HepG2 (cell line): ENCODE measurements at regions not wholly inside any gene's neighbourhood (a gene's known extent, or its start where the extent isn't known, plus 50 kb on each side); places are given as distances from the start of the nearest gene placed in this dataset.

Experiments
- ATAC-seq: fragments of 200-7000 bp; cut with Tn5 transposase; 3 replicates; pipeline ENCODE4 v1.9.1; 2020; ENCODE audit warnings: mild to moderate bottlenecking, moderate library complexity
- BruUV-seq: library from RNA; stranded (reverse); fragments of 400-500 nt; replicated peaks from 2 replicates; lab custom pipeline; 2021; lab: Mats Ljungman, UMichigan
- CTCF ChIA-PET: fragments of 300-600 bp; formaldehyde crosslinking; extraction: SDS; loops from one replicate; lab custom pipeline; 2021; ENCODE audit warnings: low total read pairs, inconsistent platforms, low intra/inter-chr PET ratio; lab: Yijun Ruan, JAX
- POLR2A ChIA-PET: fragments of 350-600 bp; sonication (Branson Sonifier 250); formaldehyde crosslinking; loops from one replicate; lab custom pipeline; 2020; ENCODE audit warnings: antibody characterized with exemption, inconsistent platforms; lab: Yijun Ruan, JAX
- DNase-seq: peaks from one replicate; pipeline ENCODE4 v3.0.0-alpha.2; 2015; ENCODE audit warnings: low spot score
- FAIRE-seq: peaks from 3 replicates; lab custom pipeline; 2011; peaks lifted over from hg19 to GRCh38; lab: Jason Lieb, UNC
- H2AFZ ChIP-seq: one replicate; pipeline ENCODE4 v1.6.1; 2011; ENCODE audit warnings: low read length, inconsistent platforms
- H3K27ac ChIP-seq: fragments of 300-600 bp; 3 replicates; pipeline ENCODE4 v1.8.0; 2011; ENCODE audit warnings: mixed run types, mild to moderate bottlenecking, mixed read lengths, low read length, inconsistent platforms; ENCODE audit not compliant: insufficient read depth; ENCODE audit errors: extremely low read length
- H3K27me3 ChIP-seq, 2 experiments: fragments of 200-600 bp in 1 of 2; 2 replicates in 1 of 2; 3 replicates in 1 of 2; pipeline versions ENCODE4 v1.6.0 to v1.8.0; 2011; ENCODE audit warnings: low read length in 2 of 2, mild to moderate bottlenecking in 2 of 2, moderate library complexity in 2 of 2, inconsistent platforms in 1 of 2; ENCODE audit not compliant: insufficient read depth in 2 of 2, control insufficient read depth in 1 of 2
- H3K36me3 ChIP-seq, 2 experiments: fragments of 200-600 bp in 1 of 2; replicated peaks in 1 of 2; 2 replicates in 1 of 2; 3 replicates in 1 of 2; pipeline versions ENCODE4 v1.5.1 to v1.8.0; 2011; ENCODE audit warnings: low read length in 2 of 2, inconsistent platforms in 1 of 2; ENCODE audit not compliant: insufficient read depth in 2 of 2, control insufficient read depth in 1 of 2
- H3K4me1 ChIP-seq: 2 replicates; pipeline ENCODE4 v1.5.1; 2012; ENCODE audit warnings: low read length, inconsistent platforms; ENCODE audit not compliant: insufficient read depth
- H3K4me2 ChIP-seq: 2 replicates; pipeline ENCODE4 v1.6.0; 2011; ENCODE audit warnings: low read depth, low read length, inconsistent platforms
- H3K4me3 ChIP-seq, 3 experiments: fragments of 200-600 bp in 1 of 3; sonication (generic), shearing (Covaris generic) in 1 of 3; replicated peaks in 1 of 3; 2 replicates each; pipeline ENCODE4 v1.5.1; 2011 to 2016; ENCODE audit warnings: low read length in 3 of 3, inconsistent platforms in 2 of 3, low read depth in 2 of 3, mild to moderate bottlenecking in 2 of 3, control low read depth in 1 of 3, mixed read lengths in 1 of 3; ENCODE audit not compliant: insufficient read depth in 1 of 3
- H3K79me2 ChIP-seq: one replicate; pipeline ENCODE4 v1.6.1; 2011; ENCODE audit warnings: low read length, inconsistent platforms; ENCODE audit not compliant: insufficient read depth
- H3K9ac ChIP-seq: 2 replicates; pipeline ENCODE4 v1.6.0; 2011; ENCODE audit warnings: mild to moderate bottlenecking, low read depth, low read length, inconsistent platforms; ENCODE audit not compliant: insufficient read depth
- H3K9me3 ChIP-seq: 2 replicates; pipeline ENCODE4 v1.5.1; 2012; ENCODE audit warnings: mild to moderate bottlenecking, low read length
- H4K20me1 ChIP-seq: 2 replicates; pipeline ENCODE4 v1.6.0; 2011; ENCODE audit warnings: inconsistent platforms, mild to moderate bottlenecking, low read length, moderate library complexity; ENCODE audit not compliant: insufficient read depth
- CHD2 ChIP-seq: IDR thresholded peaks from 2 replicates; pipeline ENCODE4 v1.6.1; 2011; ENCODE audit warnings: low read depth, low read length, improper control_type of control experiment
- E2F2 ChIP-seq: sonication (generic); formaldehyde crosslinking; IDR thresholded peaks from 2 replicates; pipeline ENCODE4 v1.4.0; 2020; ENCODE audit warnings: missing genetic modification reagents, borderline replicate concordance
- FOXP4 ChIP-seq: sonication (generic); formaldehyde crosslinking; IDR thresholded peaks from 2 replicates; pipeline ENCODE4 v1.4.0; 2020; ENCODE audit warnings: missing genetic modification reagents
- HNF4A ChIP-seq: sonication (generic); formaldehyde crosslinking; IDR thresholded peaks from 2 replicates; pipeline ENCODE4 v1.4.0; 2020; ENCODE audit warnings: missing genetic modification reagents
- JDP2 ChIP-seq: sonication (generic); formaldehyde crosslinking; IDR thresholded peaks from 2 replicates; pipeline ENCODE4 v1.8.1; 2022; ENCODE audit warnings: missing genetic modification reagents, borderline replicate concordance
- SAP130 ChIP-seq: IDR thresholded peaks from 2 replicates; pipeline ENCODE4 v1.6.1; 2016; ENCODE audit warnings: low read depth
- THRA ChIP-seq: sonication (generic); formaldehyde crosslinking; IDR thresholded peaks from 2 replicates; pipeline ENCODE4 v1.4.0; 2020; ENCODE audit warnings: missing genetic modification reagents, borderline replicate concordance
- TRIM22 ChIP-seq: fragments of 450-650 bp; IDR thresholded peaks from 2 replicates; pipeline ENCODE4 v1.6.1; 2017
- ZNF329 ChIP-seq: sonication (generic); formaldehyde crosslinking; IDR thresholded peaks from 2 replicates; pipeline ENCODE4 v1.9.0; 2021; ENCODE audit warnings: low read depth, mild to moderate bottlenecking, missing genetic modification reagents
- ZNF367 ChIP-seq: sonication (generic); formaldehyde crosslinking; IDR thresholded peaks from 2 replicates; pipeline ENCODE4 v1.4.0; 2020; ENCODE audit warnings: missing genetic modification reagents, borderline replicate concordance
- ZNF644 ChIP-seq: IDR thresholded peaks from 2 replicates; pipeline ENCODE4 v1.6.1; 2016; ENCODE audit warnings: low read depth
- ZNF790 ChIP-seq: sonication (generic); formaldehyde crosslinking; IDR thresholded peaks from 2 replicates; pipeline ENCODE4 v1.8.0; 2022; ENCODE audit warnings: missing genetic modification reagents, mild to moderate bottlenecking, borderline replicate concordance
- WGBS: methylation state at CpG from one replicate; pipeline ENCODE4 v1.1.6; 2017; ENCODE audit warnings: low lambda C conversion rate; 5-methylcytosine and 5-hydroxymethylcytosine counted together
- in situ Hi-C: cut with HindIII; loops from 2 replicates; pipeline ENCODE4 v1.10.0; 2017; ENCODE audit warnings: low pct_unique_long_range_greater_than_20kb; ENCODE audit not compliant: extremely low pct_ligation_motif_present
- intact Hi-C: fragments of 100-400 bp; cut with micrococcal nuclease; formaldehyde crosslinking; loops from one replicate; pipeline ENCODE4 v1.10.0; 2022; ENCODE audit not compliant: unreplicated experiment
- TF ChIP-seq, protein P1 (sequence below): IDR thresholded peaks from 2 replicates; pipeline ENCODE4 v1.6.1; 2016; ENCODE audit warnings: low read depth, control low read depth
- TF ChIP-seq, protein P2 (sequence below): sonication (generic); formaldehyde crosslinking; IDR thresholded peaks from 2 replicates; pipeline ENCODE4 v1.8.0; 2022; ENCODE audit warnings: missing genetic modification reagents, low read depth, mild to moderate bottlenecking, borderline replicate concordance

GRCh38 chr12:104895415-104895814 is 62.7 kb downstream of the SLC41A2 start:
- H3K9me3 ChIP-seq = no peaks in the 10 kb centered on the region
- peaks cover 20% of the 10 kb centered on the region for H3K4me1 ChIP-seq
- no peaks in the 10 kb centered on the region for H3K79me2 ChIP-seq
- no peaks in the 10 kb centered on the region for H3K27me3 ChIP-seq
- FAIRE-seq (no peak), ATAC-seq (no peak), DNase-seq (no peak)
- WGBS = 71% methylated on average over 2 of the region's 2 CpGs
- in situ Hi-C loops (no loop called here), intact Hi-C loops (loop anchor here (5.0 to 10.0 kb wide), 2 partner anchors 62 to 831 kb away; partner anchors contain the start of genes HCFC2 and SLC41A2)
- H4K20me1 ChIP-seq = no peaks in the 10 kb centered on the region
- H3K36me3 ChIP-seq = no peaks in the 10 kb centered on the region
- BruUV-seq = no TSS peak
- no peak overlapping the region for H3K4me2 ChIP-seq
- no peak overlapping the region for H3K4me3 ChIP-seq
- POLR2A ChIA-PET = no interaction called here
- no peak overlapping the region for H3K9ac ChIP-seq
- CTCF ChIA-PET = no interaction called here
- H3K27ac ChIP-seq = no peak overlapping the region
- no peak overlapping the region for H2AFZ ChIP-seq
- TF ChIP-seq HNF4A (CRISPR knock-in tag) (no peak), ZNF790 (CRISPR knock-in tag) (no peak), ZNF367 (CRISPR knock-in tag) (no peak), ZNF329 (CRISPR knock-in tag) (no peak), ZNF644 (CRISPR knock-in tag) (no peak), THRA (CRISPR knock-in tag) (no peak), SAP130 (CRISPR knock-in tag) (no peak), CHD2 (no peak), E2F2 (CRISPR knock-in tag) (no peak), TRIM22 (no peak), FOXP4 (CRISPR knock-in tag) (no peak), JDP2 (no peak)
- TF ChIP-seq, protein P1, sequence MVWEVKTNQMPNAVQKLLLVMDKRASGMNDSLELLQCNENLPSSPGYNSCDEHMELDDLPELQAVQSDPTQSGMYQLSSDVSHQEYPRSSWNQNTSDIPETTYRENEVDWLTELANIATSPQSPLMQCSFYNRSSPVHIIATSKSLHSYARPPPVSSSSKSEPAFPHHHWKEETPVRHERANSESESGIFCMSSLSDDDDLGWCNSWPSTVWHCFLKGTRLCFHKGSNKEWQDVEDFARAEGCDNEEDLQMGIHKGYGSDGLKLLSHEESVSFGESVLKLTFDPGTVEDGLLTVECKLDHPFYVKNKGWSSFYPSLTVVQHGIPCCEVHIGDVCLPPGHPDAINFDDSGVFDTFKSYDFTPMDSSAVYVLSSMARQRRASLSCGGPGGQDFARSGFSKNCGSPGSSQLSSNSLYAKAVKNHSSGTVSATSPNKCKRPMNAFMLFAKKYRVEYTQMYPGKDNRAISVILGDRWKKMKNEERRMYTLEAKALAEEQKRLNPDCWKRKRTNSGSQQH = no peak
- TF ChIP-seq, protein P2, sequence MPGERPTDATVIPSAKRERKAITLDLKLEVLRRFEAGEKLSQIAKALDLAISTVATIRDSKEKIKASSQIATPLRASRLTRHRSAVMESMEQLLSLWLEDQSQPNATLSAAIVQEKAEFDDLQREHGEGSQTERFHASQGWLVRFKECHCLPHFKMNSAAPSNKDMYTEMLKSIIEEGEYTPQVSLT (CRISPR knock-in tag) = no peak
